HCT116 (cell line): ENCODE measurements at regions not wholly inside any gene's neighbourhood (a gene's known extent, or its start where the extent isn't known, plus 50 kb on each side); places are given as distances from the start of the nearest gene placed in this dataset.

Source experiments
- ATAC-seq: fragments of 200-7000 bp; cut with Tn5 transposase; 2 replicates; pipeline ENCODE4 v1.9.1; 2020; ENCODE audit warnings: mild to moderate bottlenecking, moderate library complexity
- BruUV-seq: library from RNA; stranded (reverse); fragments of 400-500 nt; replicated peaks from 2 replicates; lab custom pipeline; 2021; lab: Mats Ljungman, UMichigan
- CTCF ChIA-PET: fragments of 300-600 bp; sonication (Branson Sonifier 250); formaldehyde crosslinking; loops from one replicate; lab custom pipeline; 2021; ENCODE audit warnings: antibody characterized with exemption; lab: Charles Lee
- POLR2A ChIA-PET: fragments of 300-600, 350-600 bp; sonication (Branson Sonifier 250); formaldehyde crosslinking; loops from one replicate; lab custom pipeline; 2021; ENCODE audit warnings: antibody characterized with exemption; lab: Charles Lee
- RAD21 ChIA-PET, 2 experiments: fragments of 300-600 bp; sonication (Branson Sonifier 250); formaldehyde crosslinking; loops; one replicate each; lab custom pipeline; 2023; ENCODE audit warnings: low total read pairs in 2 of 2; ENCODE audit not compliant: uncharacterized antibody in 2 of 2, unreplicated experiment in 2 of 2, low non-redundant PET in 1 of 2; lab: Charles Lee
- DNase-seq: peaks from one replicate; pipeline ENCODE4 v3.0.0-alpha.2; 2010; ENCODE audit warnings: low read depth, low spot score
- H2AFZ ChIP-seq: fragments of 200-600 bp; shearing (Covaris generic), sonication (generic); 2 replicates; pipeline ENCODE4 v1.6.1; 2017; ENCODE audit warnings: low read depth, mixed run types, mixed read lengths, antibody characterized with exemption, low read length; ENCODE audit not compliant: poor library complexity, severe bottlenecking
- H3K27ac ChIP-seq: 2 replicates; pipeline ENCODE4 v1.5.1; 2012; ENCODE audit warnings: low read depth, low read length
- H3K27me3 ChIP-seq: fragments of 200-600 bp; sonication (generic); 2 replicates; pipeline ENCODE4 v1.6.1; 2016; ENCODE audit warnings: mixed run types, low read length, mixed read lengths; ENCODE audit not compliant: insufficient read depth
- H3K36me3 ChIP-seq, 2 experiments: fragments of 200-500 bp in 1 of 2; fragments of 200-600 bp in 1 of 2; sonication (Bioruptor generic) in 1 of 2; sonication (generic) in 1 of 2; 2 replicates each; pipeline versions ENCODE4 v1.5.1 to v1.6.1; 2014 to 2016; ENCODE audit warnings: low read length in 2 of 2, inconsistent platforms in 1 of 2, mixed read lengths in 1 of 2, mixed run types in 1 of 2; ENCODE audit not compliant: insufficient read depth in 2 of 2, control insufficient read depth in 1 of 2
- H3K4me1 ChIP-seq, 2 experiments: fragments of 200-600 bp in 1 of 2; sonication (generic) in 1 of 2; 2 replicates each; pipeline versions ENCODE4 v1.5.1 to v1.6.1; 2012 to 2017; ENCODE audit warnings: low read length in 2 of 2, inconsistent platforms in 1 of 2, mild to moderate bottlenecking in 1 of 2, mixed read lengths in 1 of 2, mixed run types in 1 of 2, moderate library complexity in 1 of 2; ENCODE audit not compliant: insufficient read depth in 2 of 2, control insufficient read depth in 1 of 2
- H3K4me2 ChIP-seq: fragments of 200-600 bp; sonication (generic); 2 replicates; pipeline ENCODE4 v1.6.1; 2017; ENCODE audit warnings: mixed run types, low read length, mixed read lengths
- H3K4me3 ChIP-seq, 2 experiments: fragments of 200-600 bp in 1 of 2; sonication (generic) in 1 of 2; replicated peaks in 1 of 2; 2 replicates each; pipeline ENCODE4 v1.5.1; 2011 to 2016; ENCODE audit warnings: low read length in 2 of 2, control low read depth in 1 of 2, low read depth in 1 of 2, mild to moderate bottlenecking in 1 of 2, mixed read lengths in 1 of 2, mixed run types in 1 of 2
- H3K79me2 ChIP-seq: fragments of 200-600 bp; sonication (generic); 2 replicates; pipeline ENCODE4 v1.6.1; 2017; ENCODE audit warnings: mild to moderate bottlenecking, mixed run types, low read length, moderate library complexity, mixed read lengths; ENCODE audit not compliant: insufficient read depth
- H3K9ac ChIP-seq: fragments of 200-600 bp; sonication (generic); 2 replicates; pipeline ENCODE4 v1.6.1; 2016; ENCODE audit warnings: low read length, mixed read lengths
- H3K9me2 ChIP-seq: fragments of 200-600 bp; sonication (generic), shearing (Covaris generic); 2 replicates; pipeline ENCODE4 v1.6.1; 2017; ENCODE audit warnings: mixed run types, mild to moderate bottlenecking, moderate library complexity; ENCODE audit not compliant: insufficient read depth
- H3K9me3 ChIP-seq, 2 experiments: fragments of 200-500 bp in 1 of 2; fragments of 200-600 bp in 1 of 2; sonication (Bioruptor generic) in 1 of 2; sonication (generic) in 1 of 2; 2 replicates each; pipeline ENCODE4 v1.6.1; 2014 to 2017; ENCODE audit warnings: low read length in 2 of 2, mixed read lengths in 2 of 2, inconsistent platforms in 1 of 2, low read depth in 1 of 2, mild to moderate bottlenecking in 1 of 2, mixed run types in 1 of 2, moderate library complexity in 1 of 2; ENCODE audit not compliant: control insufficient read depth in 1 of 2, insufficient read depth in 1 of 2
- H4K20me1 ChIP-seq: fragments of 200-600 bp; sonication (generic), shearing (Covaris generic); 2 replicates; pipeline ENCODE4 v1.6.1; 2017; ENCODE audit warnings: mixed run types, mild to moderate bottlenecking, moderate library complexity; ENCODE audit not compliant: insufficient read depth
- ATF3 ChIP-seq: IDR thresholded peaks from 2 replicates; pipeline ENCODE4 v1.6.1; 2012
- CBX3 ChIP-seq: IDR thresholded peaks from 2 replicates; pipeline ENCODE4 v1.6.1; 2012; ENCODE audit warnings: low read depth
- CEBPB ChIP-seq: IDR thresholded peaks from 2 replicates; pipeline ENCODE4 v1.6.1; 2012; ENCODE audit warnings: low read depth
- EGR1 ChIP-seq: IDR thresholded peaks from 2 replicates; pipeline ENCODE4 v1.6.1; 2012; ENCODE audit warnings: low read depth
- ELF1 ChIP-seq: IDR thresholded peaks from 2 replicates; pipeline ENCODE4 v1.6.1; 2012; ENCODE audit warnings: low read depth, borderline replicate concordance
- EZH2 ChIP-seq: fragments of 200-600 bp; sonication (generic); IDR thresholded peaks from 2 replicates; pipeline ENCODE4 v1.6.1; 2017; ENCODE audit warnings: antibody characterized with exemption, mixed run types
- FOSL1 ChIP-seq: IDR thresholded peaks from 2 replicates; pipeline ENCODE4 v1.6.1; 2012; ENCODE audit warnings: low read depth
- JUND ChIP-seq: IDR thresholded peaks from 2 replicates; pipeline ENCODE4 v1.6.1; 2012
- POLR2AphosphoS5 ChIP-seq: IDR thresholded peaks from 2 replicates; pipeline ENCODE4 v1.6.1; 2011; ENCODE audit warnings: mild to moderate bottlenecking, low read depth, low read length, moderate library complexity
- REST ChIP-seq: IDR thresholded peaks from 2 replicates; pipeline ENCODE4 v1.6.1; 2012; ENCODE audit warnings: low read depth
- SIN3A ChIP-seq: IDR thresholded peaks from 2 replicates; pipeline ENCODE4 v1.6.1; 2012; ENCODE audit warnings: low read depth
- SRF ChIP-seq: IDR thresholded peaks from 2 replicates; pipeline ENCODE4 v1.6.1; 2012; ENCODE audit warnings: low read depth
- YY1 ChIP-seq: IDR thresholded peaks from 2 replicates; pipeline ENCODE4 v1.6.1; 2011; ENCODE audit warnings: low read length, low read depth, moderate library complexity, mild to moderate bottlenecking; ENCODE audit not compliant: insufficient replicate concordance; ENCODE audit errors: extremely low read depth
- ZFX ChIP-seq: fragments of 450-650 bp; IDR thresholded peaks from 2 replicates; pipeline ENCODE4 v1.6.1; 2017
- ZNF274 ChIP-seq: fragments of 200-500 bp; sonication (Bioruptor generic); IDR thresholded peaks from 2 replicates; pipeline ENCODE4 v1.6.1; 2014; ENCODE audit warnings: mild to moderate bottlenecking, low read depth, low read length, inconsistent platforms
- intact Hi-C: fragments of 100-400 bp; cut with micrococcal nuclease; formaldehyde crosslinking; loops from 2 replicates; pipeline ENCODE4 v1.10.0; 2022
- TF ChIP-seq, protein P1 (sequence below): IDR thresholded peaks from 2 replicates; pipeline ENCODE4 v1.6.1; 2012

DNA sequence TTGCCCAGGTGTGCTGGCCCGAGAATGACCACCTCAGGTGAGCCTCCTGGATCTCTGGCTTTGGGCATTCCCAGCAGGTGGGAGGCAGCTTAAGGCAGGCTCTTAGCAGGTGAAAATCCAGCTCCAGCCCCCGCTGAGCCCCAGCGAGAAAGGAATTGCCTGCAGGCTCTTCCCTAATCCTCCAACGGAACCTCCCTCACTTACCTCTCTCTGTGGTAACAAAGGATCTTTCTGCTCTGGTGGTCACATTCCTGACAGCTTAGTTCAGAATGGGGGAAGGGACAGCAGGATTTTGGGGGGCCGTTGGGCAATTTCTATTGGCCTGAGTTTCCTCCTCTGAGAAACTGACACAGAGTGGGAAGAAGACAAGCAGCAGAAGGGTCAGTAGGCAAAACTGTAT is 116.0 kb upstream of the LHX5 start:
- DNase-seq: no peak
- BruUV-seq: no TSS peak
- RAD21 ChIA-PET: no interaction called here
- no peak for ATAC-seq
- no peaks in the 10 kb centered on the region for H3K79me2 ChIP-seq
- no peak overlapping the region for H2AFZ ChIP-seq
- TF ChIP-seq EZH2 (no peak), ZFX (no peak), JUND (no peak), EGR1 (no peak), SRF (no peak), POLR2AphosphoS5 (no peak), YY1 (no peak), CBX3 (no peak), ELF1 (no peak), FOSL1 (no peak), CEBPB (no peak)
- TF ChIP-seq, protein P1, sequence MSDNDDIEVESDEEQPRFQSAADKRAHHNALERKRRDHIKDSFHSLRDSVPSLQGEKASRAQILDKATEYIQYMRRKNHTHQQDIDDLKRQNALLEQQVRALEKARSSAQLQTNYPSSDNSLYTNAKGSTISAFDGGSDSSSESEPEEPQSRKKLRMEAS: no peak
- H3K27me3 ChIP-seq: peaks cover 22% of the 10 kb centered on the region
- CTCF ChIA-PET: no interaction called here
- no peaks in the 10 kb centered on the region for H3K9me3 ChIP-seq
- no peak overlapping the region for H3K27ac ChIP-seq
- H3K4me3 ChIP-seq: no peak overlapping the region
- H3K4me2 ChIP-seq: no peak overlapping the region
- H3K36me3 ChIP-seq: no peaks in the 10 kb centered on the region
- H3K4me1 ChIP-seq: no peaks in the 10 kb centered on the region; a peak in 1 of 4 replicates
- H3K9me2 ChIP-seq: no peaks in the 10 kb centered on the region
- no peak overlapping the region for H3K9ac ChIP-seq
- POLR2A ChIA-PET: no interaction called here
- intact Hi-C loops: no loop called here
- H4K20me1 ChIP-seq: no peaks in the 10 kb centered on the region

GRCh38 chr12:113586461-113586860 is 114.8 kb upstream of the LHX5 start:
- ChIA-PET POLR2A (no interaction called here), CTCF (no interaction called here), RAD21 (no interaction called here)
- Histone ChIP-seq H3K9me2 (no peaks in the 10 kb centered on the region), H2AFZ (no peak overlapping the region), H3K79me2 (no peaks in the 10 kb centered on the region), H3K27me3 (peaks cover 22% of the 10 kb centered on the region), H3K36me3 (no peaks in the 10 kb centered on the region), H3K27ac (no peak overlapping the region), H3K4me3 (no peak overlapping the region), H3K9ac (no peak overlapping the region), H3K4me2 (no peak overlapping the region), H3K4me1 (peaks cover 0 to 2% of the 10 kb centered on the region in 2 experiments; a peak in 1 of 4 replicates), H4K20me1 (no peaks in the 10 kb centered on the region), H3K9me3 (no peaks in the 10 kb centered on the region)
- TF ChIP-seq JUND: no peak
- no peak for TF ChIP-seq YY1
- TF ChIP-seq ELF1: no peak
- no peak for TF ChIP-seq REST
- TF ChIP-seq CBX3: no peak
- no peak for TF ChIP-seq SIN3A
- TF ChIP-seq SRF: no peak
- TF ChIP-seq EZH2: no peak
- no peak for TF ChIP-seq EGR1
- no peak for TF ChIP-seq ZNF274
- TF ChIP-seq ATF3: no peak
- TF ChIP-seq FOSL1: no peak
- TF ChIP-seq, protein P1: no peak
- BruUV-seq: no TSS peak
- DNase-seq (no peak), ATAC-seq (no peak)
- intact Hi-C loops: no loop called here
